HG03196 (cell line): ENCODE measurements at regions not wholly inside any gene's neighbourhood (a gene's known extent, or its start where the extent isn't known, plus 50 kb on each side); places are given as distances from the start of the nearest gene placed in this dataset.

Experiments used
- ATAC-seq: cut with Tn5 transposase; IDR thresholded peaks from one replicate; pipeline ENCODE4 v1.9.1; 2021; ENCODE audit not compliant: unreplicated experiment

- ATAC-seq = no peak
These were observed 90.5 kb upstream of the MAF start for GRCh38 chr16:79691007-79691406.

- no peak for ATAC-seq
These were observed 89.6 kb upstream of the MAF start for GRCh38 chr16:79690159-79690558.

- no peak for ATAC-seq
These were observed 87.0 kb upstream of the MAF start for GRCh38 chr16:79687249-79688130.

- no peak for ATAC-seq
These were observed 85.3 kb upstream of the MAF start for GRCh38 chr16:79685871-79686270.

- no peak for ATAC-seq
These were observed 78.8 kb upstream of the MAF start for GRCh38 chr16:79679334-79679733.

- ATAC-seq = no peak
These were observed 77.4 kb upstream of the MAF start for GRCh38 chr16:79677799-79678530.

GRCh38 chr16:79673635-79674034 is 73.1 kb upstream of the MAF start:
- no peak for ATAC-seq

- no peak for ATAC-seq
These were observed 72.0 kb upstream of the MAF start for GRCh38 chr16:79672524-79672923.

- ATAC-seq = no peak
These were observed 68.0 kb upstream of the MAF start for GRCh38 chr16:79668502-79668901.

- ATAC-seq = no peak
These were observed 65.4 kb upstream of the MAF start for GRCh38 chr16:79665970-79666369.

- no peak for ATAC-seq
These were observed 63.9 kb upstream of the MAF start for GRCh38 chr16:79664407-79664806.

- ATAC-seq = no peak
These were observed 62.3 kb upstream of the MAF start for GRCh38 chr16:79662669-79663313.

GRCh38 chr16:79662122-79662521 is 61.6 kb upstream of the MAF start:
- ATAC-seq = no peak

GRCh38 chr16:79661578-79661977 is 61.0 kb upstream of the MAF start:
- no peak for ATAC-seq

- no peak for ATAC-seq
These were observed 58.8 kb upstream of the MAF start for GRCh38 chr16:79659344-79659743.

- ATAC-seq = no peak
These were observed 57.9 kb upstream of the MAF start for GRCh38 chr16:79658301-79659033.

- ATAC-seq = no peak
These were observed 56.1 kb upstream of the MAF start for GRCh38 chr16:79656553-79657115.

GRCh38 chr16:79653373-79653891 is 52.9 kb upstream of the MAF start:
- no peak for ATAC-seq

- ATAC-seq = no peak
These were observed 50.8 kb upstream of the MAF start for GRCh38 chr16:79651363-79651762.
